SK-N-SH treated with all-trans-retinoic acid at 6 μM for 48 hours (cell line): ENCODE measurements at regions not wholly inside any gene's neighbourhood (a gene's known extent, or its start where the extent isn't known, plus 50 kb on each side); places are given as distances from the start of the nearest gene placed in this dataset.

ENCODE experiments used
- ATAC-seq: fragments of 200-7000 bp; cut with Tn5 transposase; 3 replicates; pipeline ENCODE4 v1.9.1; 2020; ENCODE audit warnings: mild to moderate bottlenecking, moderate library complexity
- BACH2 ChIP-seq: fragments of 250-450 bp; sonication (Bioruptor Pico); IDR thresholded peaks from 2 replicates; pipeline ENCODE4 v1.9.0; 2021; ENCODE audit warnings: mild to moderate bottlenecking, borderline replicate concordance
- CREB5 ChIP-seq: fragments of 250-450 bp; sonication (Bioruptor Pico); IDR thresholded peaks from 2 replicates; pipeline ENCODE4 v1.5.1; 2020; ENCODE audit warnings: low read depth, mild to moderate bottlenecking, moderate library complexity
- CSDC2 ChIP-seq: fragments of 250-450 bp; sonication (Bioruptor Pico); IDR thresholded peaks from 2 replicates; pipeline ENCODE4 v1.5.0; 2020; ENCODE audit warnings: mild to moderate bottlenecking, moderate library complexity
- ESRRG ChIP-seq: fragments of 250-450 bp; sonication (Bioruptor Pico); IDR thresholded peaks from 2 replicates; pipeline ENCODE4 v1.6.1; 2021; ENCODE audit warnings: mild to moderate bottlenecking
- GLIS3 ChIP-seq: fragments of 250-450 bp; sonication (Bioruptor Pico); IDR thresholded peaks from 2 replicates; pipeline ENCODE4 v1.5.0; 2020; ENCODE audit warnings: mild to moderate bottlenecking, moderate library complexity
- ISL1 ChIP-seq: fragments of 250-450 bp; sonication (Bioruptor Pico); IDR thresholded peaks from 2 replicates; pipeline ENCODE4 v2.1.2; 2022; ENCODE audit warnings: mild to moderate bottlenecking, moderate library complexity
- OSR1 ChIP-seq: fragments of 250-450 bp; sonication (Bioruptor Pico); IDR thresholded peaks from 2 replicates; pipeline ENCODE4 v1.8.0; 2022; ENCODE audit warnings: moderate library complexity, mild to moderate bottlenecking, inconsistent platforms
- PATZ1 ChIP-seq: fragments of 250-450 bp; sonication (Bioruptor Pico); IDR thresholded peaks from 2 replicates; pipeline ENCODE4 v1.8.0; 2020; ENCODE audit warnings: mild to moderate bottlenecking, moderate library complexity, borderline replicate concordance
- POU6F1 ChIP-seq: fragments of 250-450 bp; sonication (Bioruptor Pico); IDR thresholded peaks from 2 replicates; pipeline ENCODE4 v1.8.0; 2021; ENCODE audit warnings: low read depth, mild to moderate bottlenecking, moderate library complexity, borderline replicate concordance
- PPARA ChIP-seq: fragments of 250-450 bp; sonication (Bioruptor Pico); IDR thresholded peaks from 2 replicates; pipeline ENCODE4 v1.5.0; 2020; ENCODE audit warnings: mild to moderate bottlenecking, borderline replicate concordance
- RARB ChIP-seq: fragments of 250-450 bp; sonication (Bioruptor Pico); IDR thresholded peaks from 2 replicates; pipeline ENCODE4 v1.8.0; 2021; ENCODE audit warnings: mild to moderate bottlenecking, moderate library complexity
- SNAI2 ChIP-seq: fragments of 250-450 bp; sonication (Bioruptor Pico); IDR thresholded peaks from 2 replicates; pipeline ENCODE4 v1.5.0; 2020; ENCODE audit warnings: mild to moderate bottlenecking, moderate library complexity
- TCF4 ChIP-seq: fragments of 250-450 bp; sonication (Bioruptor Pico); IDR thresholded peaks from 2 replicates; pipeline ENCODE4 v1.8.0; 2021; ENCODE audit warnings: mild to moderate bottlenecking, moderate library complexity, borderline replicate concordance
- TOX ChIP-seq: fragments of 250-450 bp; sonication (Bioruptor Pico); IDR thresholded peaks from 2 replicates; pipeline ENCODE4 v1.8.0; 2021; ENCODE audit warnings: mild to moderate bottlenecking, moderate library complexity, borderline replicate concordance
- TSHZ2 ChIP-seq: fragments of 250-450 bp; sonication (Bioruptor Pico); IDR thresholded peaks from 2 replicates; pipeline ENCODE4 v1.5.0; 2020; ENCODE audit warnings: mild to moderate bottlenecking, moderate library complexity
- ZC3H10 ChIP-seq: fragments of 250-450 bp; sonication (Bioruptor Pico); IDR thresholded peaks from 2 replicates; pipeline ENCODE4 v1.5.1; 2021; ENCODE audit warnings: mild to moderate bottlenecking, moderate library complexity
- ZFP3 ChIP-seq: fragments of 250-450 bp; sonication (Bioruptor Pico); IDR thresholded peaks from 2 replicates; pipeline ENCODE4 v1.5.0; 2020; ENCODE audit warnings: mild to moderate bottlenecking, moderate library complexity
- ZFP30 ChIP-seq: fragments of 450-650 bp; formaldehyde crosslinking; IDR thresholded peaks from 2 replicates; pipeline ENCODE4 v1.5.0; 2022; ENCODE audit warnings: mild to moderate bottlenecking, moderate library complexity
- ZNF565 ChIP-seq: fragments of 450-650 bp; formaldehyde crosslinking; conservative IDR thresholded peaks from 2 replicates; pipeline ENCODE4 v1.5.0; 2020; ENCODE audit warnings: low read depth, mild to moderate bottlenecking, moderate library complexity
- ZNF70 ChIP-seq: fragments of 450-650 bp; formaldehyde crosslinking; IDR thresholded peaks from 2 replicates; pipeline ENCODE4 v1.5.0; 2020; ENCODE audit warnings: mild to moderate bottlenecking, moderate library complexity
- ZNF8 ChIP-seq: fragments of 450-650 bp; formaldehyde crosslinking; IDR thresholded peaks from 2 replicates; pipeline ENCODE4 v1.5.0; 2020; ENCODE audit warnings: mild to moderate bottlenecking, moderate library complexity

GRCh38 chr20:24157213-24157612, 168.6 kb upstream of the GGTLC1 start (continued):
- no peak for TF ChIP-seq CREB5
- no peak for TF ChIP-seq ZNF8 (CRISPR knock-in tag)
- TF ChIP-seq SNAI2 (CRISPR knock-in tag) = no peak
- TF ChIP-seq ISL1 (CRISPR knock-in tag) = no peak
- no peak for TF ChIP-seq TSHZ2 (CRISPR knock-in tag)
- no peak for TF ChIP-seq TCF4 (CRISPR knock-in tag)
- no peak for TF ChIP-seq TOX (CRISPR knock-in tag)
- TF ChIP-seq ESRRG (CRISPR knock-in tag) = no peak
- TF ChIP-seq ZNF70 (CRISPR knock-in tag) = no peak
- TF ChIP-seq, all 23 proteins: peak for 0

GRCh38 chr20:24153101-24154040, 164.8 kb upstream of the GGTLC1 start:
- TF ChIP-seq ZNF8 (CRISPR knock-in tag) (no peak), BACH2 (CRISPR knock-in tag) (no peak), ISL1 (CRISPR knock-in tag) (no peak), TOX (CRISPR knock-in tag) (no peak), POU6F1 (CRISPR knock-in tag) (no peak), ZC3H10 (CRISPR knock-in tag) (no peak), ZFP30 (CRISPR knock-in tag) (no peak), ZNF565 (CRISPR knock-in tag) (no peak), ZFP3 (CRISPR knock-in tag) (no peak), CSDC2 (CRISPR knock-in tag) (no peak), RARB (CRISPR knock-in tag) (no peak), ESRRG (CRISPR knock-in tag) (no peak), SNAI2 (CRISPR knock-in tag) (no peak)
- ATAC-seq = no peak

GRCh38 chr20:24151621-24152294, 163.2 kb upstream of the GGTLC1 start:
- TF ChIP-seq BACH2 (CRISPR knock-in tag) (no peak), ESRRG (CRISPR knock-in tag) (no peak), CREB5 (no peak), ZFP3 (CRISPR knock-in tag) (no peak), CSDC2 (CRISPR knock-in tag) (no peak), TCF4 (CRISPR knock-in tag) (no peak), GLIS3 (CRISPR knock-in tag) (no peak), ZNF8 (CRISPR knock-in tag) (no peak), PATZ1 (CRISPR knock-in tag) (no peak), TOX (CRISPR knock-in tag) (no peak), RARB (CRISPR knock-in tag) (no peak), ZNF565 (CRISPR knock-in tag) (no peak), PPARA (CRISPR knock-in tag) (no peak), POU6F1 (CRISPR knock-in tag) (no peak), ZFP30 (CRISPR knock-in tag) (no peak), OSR1 (CRISPR knock-in tag) (no peak)
- no peak for ATAC-seq
